ENCODE measurements at regions not wholly inside any gene's neighbourhood (a gene's known extent, or its start where the extent isn't known, plus 50 kb on each side); places are given as distances from the start of the nearest gene placed in this dataset.

GRCh38 chr7:12481722-12482121 is 78.1 kb upstream of the VWDE start:
- no peak overlapping the region for H3K27ac ChIP-seq
- no peak for DNase-seq (ENCODE audit: low read depth, low spot score)
- no peak overlapping the region for H3K9ac ChIP-seq (ENCODE audit: insufficient read length)

GRCh38 chr7:12485845-12486244 is 82.2 kb upstream of the VWDE start:
- Histone ChIP-seq H3K27ac (no peak overlapping the region), H3K36me3 (ENCODE audit: insufficient read depth, low read length) (no peaks in the 10 kb centered on the region), H3K4me3 (no peak overlapping the region), H3K9ac (ENCODE audit: insufficient read length) (no peak overlapping the region), H3K9me3 (ENCODE audit: low read depth, low read length) (no peaks in the 10 kb centered on the region)
- TF ChIP-seq POLR2AphosphoS5 (IDR thresholded peaks at IDR 0.05; ENCODE audit: borderline replicate concordance, low read depth, low read length) (no peak), FOXP2 (optimal IDR thresholded peaks at IDR 0.05; ENCODE audit: control extremely low read depth, extremely low read length, insufficient read depth) (no peak), EZH2 (IDR thresholded peaks at IDR 0.05) (no peak)
- DNase-seq (ENCODE audit: low read depth, low spot score): no peak

More at GRCh38 chr7:12481722-12482121, 78.1 kb upstream of the VWDE start:
- TF ChIP-seq EZH2 (IDR thresholded peaks at IDR 0.05) (no peak), POLR2AphosphoS5 (IDR thresholded peaks at IDR 0.05; ENCODE audit: borderline replicate concordance, low read depth, low read length) (no peak), FOXP2 (optimal IDR thresholded peaks at IDR 0.05; ENCODE audit: control extremely low read depth, extremely low read length, insufficient read depth) (no peak)
- Histone ChIP-seq H3K9me3 (ENCODE audit: low read depth, low read length) (no peaks in the 10 kb centered on the region), H3K36me3 (ENCODE audit: insufficient read depth, low read length) (no peaks in the 10 kb centered on the region), H3K4me3 (no peak overlapping the region)

GRCh38 chr7:12488341-12488740 is 82.2 kb upstream of the SCIN start:
- no peak for TF ChIP-seq POLR2AphosphoS5 (IDR thresholded peaks at IDR 0.05; ENCODE audit: borderline replicate concordance, low read depth, low read length)
- TF ChIP-seq EZH2 (IDR thresholded peaks at IDR 0.05): no peak
- no peak for TF ChIP-seq FOXP2 (optimal IDR thresholded peaks at IDR 0.05; ENCODE audit: control extremely low read depth, extremely low read length, insufficient read depth)
- DNase-seq (ENCODE audit: low read depth, low spot score): no peak
- Histone ChIP-seq H3K9me3 (ENCODE audit: low read depth, low read length) (no peaks in the 10 kb centered on the region), H3K4me3 (no peak overlapping the region), H3K36me3 (ENCODE audit: insufficient read depth, low read length) (no peaks in the 10 kb centered on the region), H3K9ac (ENCODE audit: insufficient read length) (no peak overlapping the region), H3K27ac (no peak overlapping the region)

- H3K9me3 ChIP-seq (ENCODE audit: low read depth, low read length): no peaks in the 10 kb centered on the region
- H3K36me3 ChIP-seq (ENCODE audit: insufficient read depth, low read length): no peaks in the 10 kb centered on the region
- H3K27ac ChIP-seq: no peak overlapping the region
- no peak overlapping the region for H3K4me3 ChIP-seq
- DNase-seq (ENCODE audit: low read depth, low spot score): no peak
- TF ChIP-seq FOXP2 (optimal IDR thresholded peaks at IDR 0.05; ENCODE audit: control extremely low read depth, extremely low read length, insufficient read depth) (no peak), POLR2AphosphoS5 (IDR thresholded peaks at IDR 0.05; ENCODE audit: borderline replicate concordance, low read depth, low read length) (no peak), EZH2 (IDR thresholded peaks at IDR 0.05) (no peak)
- no peak overlapping the region for H3K9ac ChIP-seq (ENCODE audit: insufficient read length)
Observed at GRCh38 chr7:12490107-12490688, 80.3 kb upstream of the SCIN start.

GRCh38 chr7:12490940-12491339 is 79.6 kb upstream of the SCIN start:
- no peak overlapping the region for H3K9ac ChIP-seq (ENCODE audit: insufficient read length)
- no peaks in the 10 kb centered on the region for H3K36me3 ChIP-seq (ENCODE audit: insufficient read depth, low read length)
- no peak for TF ChIP-seq POLR2AphosphoS5 (IDR thresholded peaks at IDR 0.05; ENCODE audit: borderline replicate concordance, low read depth, low read length)
- no peak for TF ChIP-seq EZH2 (IDR thresholded peaks at IDR 0.05)
- TF ChIP-seq FOXP2 (optimal IDR thresholded peaks at IDR 0.05; ENCODE audit: control extremely low read depth, extremely low read length, insufficient read depth): no peak
- no peak overlapping the region for H3K4me3 ChIP-seq
- DNase-seq (ENCODE audit: low read depth, low spot score): no peak
- no peaks in the 10 kb centered on the region for H3K9me3 ChIP-seq (ENCODE audit: low read depth, low read length)
- H3K27ac ChIP-seq: no peak overlapping the region

- no peak overlapping the region for H3K27ac ChIP-seq
- H3K9me3 ChIP-seq (ENCODE audit: low read depth, low read length): no peaks in the 10 kb centered on the region
- H3K9ac ChIP-seq (ENCODE audit: insufficient read length): no peak overlapping the region
- H3K36me3 ChIP-seq (ENCODE audit: insufficient read depth, low read length): no peaks in the 10 kb centered on the region
- H3K4me3 ChIP-seq: no peak overlapping the region
- TF ChIP-seq FOXP2 (optimal IDR thresholded peaks at IDR 0.05; ENCODE audit: control extremely low read depth, extremely low read length, insufficient read depth): no peak
- no peak for TF ChIP-seq EZH2 (IDR thresholded peaks at IDR 0.05)
- no peak for TF ChIP-seq POLR2AphosphoS5 (IDR thresholded peaks at IDR 0.05; ENCODE audit: borderline replicate concordance, low read depth, low read length)
- no peak for DNase-seq (ENCODE audit: low read depth, low spot score)
Observed at GRCh38 chr7:12491526-12491925, 79.0 kb upstream of the SCIN start.

GRCh38 chr7:12493407-12493806 is 77.1 kb upstream of the SCIN start:
- no peak overlapping the region for H3K27ac ChIP-seq
- no peak for TF ChIP-seq POLR2AphosphoS5 (IDR thresholded peaks at IDR 0.05; ENCODE audit: borderline replicate concordance, low read depth, low read length)
- TF ChIP-seq FOXP2 (optimal IDR thresholded peaks at IDR 0.05; ENCODE audit: control extremely low read depth, extremely low read length, insufficient read depth): no peak
- no peak for TF ChIP-seq EZH2 (IDR thresholded peaks at IDR 0.05)
- no peak for DNase-seq (ENCODE audit: low read depth, low spot score)

GRCh38 chr7:12493863-12494686 is 76.4 kb upstream of the SCIN start:
- Histone ChIP-seq H3K9me3 (ENCODE audit: low read depth, low read length) (no peaks in the 10 kb centered on the region), H3K36me3 (ENCODE audit: insufficient read depth, low read length) (no peaks in the 10 kb centered on the region), H3K4me3 (no peak overlapping the region), H3K27ac (no peak overlapping the region), H3K9ac (ENCODE audit: insufficient read length) (no peak overlapping the region)
- DNase-seq (ENCODE audit: low read depth, low spot score): no peak
- TF ChIP-seq EZH2 (IDR thresholded peaks at IDR 0.05): no peak
- TF ChIP-seq FOXP2 (optimal IDR thresholded peaks at IDR 0.05; ENCODE audit: control extremely low read depth, extremely low read length, insufficient read depth): no peak
- no peak for TF ChIP-seq POLR2AphosphoS5 (IDR thresholded peaks at IDR 0.05; ENCODE audit: borderline replicate concordance, low read depth, low read length)

More at GRCh38 chr7:12493407-12493806, 77.1 kb upstream of the SCIN start:
- Histone ChIP-seq H3K9me3 (ENCODE audit: low read depth, low read length) (no peaks in the 10 kb centered on the region), H3K4me3 (no peak overlapping the region), H3K9ac (ENCODE audit: insufficient read length) (no peak overlapping the region), H3K36me3 (ENCODE audit: insufficient read depth, low read length) (no peaks in the 10 kb centered on the region)
